Fibroblast of lung (primary cell): ENCODE measurements at regions not wholly inside any gene's neighbourhood (a gene's known extent, or its start where the extent isn't known, plus 50 kb on each side); places are given as distances from the start of the nearest gene placed in this dataset.

Experiments
- DNase-seq, 2 donors: peaks; one replicate each; pipeline versions ENCODE4 v3.0.0 to v3.0.0-alpha.2; 2010; ENCODE audit warnings: low read depth in 2 of 2
- H2AFZ ChIP-seq: 2 replicates; pipeline ENCODE4 v1.5.1; 2012; ENCODE audit warnings: low read length, control low read depth, inconsistent platforms
- H3K27ac ChIP-seq: 2 replicates; pipeline ENCODE4 v1.5.1; 2011; ENCODE audit warnings: low read length, control low read depth; ENCODE audit not compliant: insufficient read depth
- H3K27me3 ChIP-seq: 2 replicates; pipeline ENCODE4 v1.5.1; 2011; ENCODE audit warnings: mild to moderate bottlenecking, low read length; ENCODE audit not compliant: control insufficient read depth, insufficient read depth
- H3K36me3 ChIP-seq: 2 replicates; pipeline ENCODE4 v1.5.1; 2011; ENCODE audit warnings: low read length; ENCODE audit not compliant: control insufficient read depth, insufficient read depth
- H3K4me1 ChIP-seq: 2 replicates; pipeline ENCODE4 v1.5.1; 2011; ENCODE audit warnings: low read length; ENCODE audit not compliant: control insufficient read depth, insufficient read depth; ENCODE audit errors: extremely low read depth
- H3K4me2 ChIP-seq: 2 replicates; pipeline ENCODE4 v1.5.1; 2011; ENCODE audit warnings: low read length, control low read depth; ENCODE audit not compliant: insufficient read depth; ENCODE audit errors: extremely low read depth
- H3K4me3 ChIP-seq, 4 experiments: fragments of 200-600 bp in 1 of 4; sonication (generic) in 1 of 4; replicated peaks in 1 of 4; 2 replicates each; pipeline ENCODE4 v1.5.1; 2011 to 2016; ENCODE audit warnings: low read length in 4 of 4, low read depth in 3 of 4, mild to moderate bottlenecking in 3 of 4, control low read depth in 2 of 4, inconsistent platforms in 1 of 4, mixed read lengths in 1 of 4; ENCODE audit not compliant: insufficient read depth in 1 of 4; ENCODE audit errors: control extremely low read depth in 1 of 4
- H3K79me2 ChIP-seq: 2 replicates; pipeline ENCODE4 v1.5.1; 2012; ENCODE audit warnings: mild to moderate bottlenecking, low read length, inconsistent platforms; ENCODE audit not compliant: control insufficient read depth, insufficient read depth
- H3K9ac ChIP-seq: 2 replicates; pipeline ENCODE4 v1.5.1; 2011; ENCODE audit warnings: mild to moderate bottlenecking, low read length, control low read depth; ENCODE audit not compliant: insufficient read depth
- H3K9me3 ChIP-seq: 2 replicates; pipeline ENCODE4 v1.5.1; 2012; ENCODE audit warnings: low read depth, low read length; ENCODE audit not compliant: control insufficient read depth, insufficient read depth
- H4K20me1 ChIP-seq: 2 replicates; pipeline ENCODE4 v1.5.1; 2011; ENCODE audit warnings: low read length; ENCODE audit not compliant: control insufficient read depth, insufficient read depth; ENCODE audit errors: extremely low read depth
- EZH2 ChIP-seq: IDR thresholded peaks from 2 replicates; pipeline ENCODE4 v1.5.1; 2012; ENCODE audit warnings: low read length, control low read depth, mild to moderate bottlenecking; ENCODE audit errors: missing control alignments
- TF ChIP-seq, protein P1 (sequence below), 2 donors: IDR thresholded peaks in 1 of 2; conservative IDR thresholded peaks in 1 of 2; 1 replicate in 1 of 2; 2 replicates in 1 of 2; pipeline ENCODE4 v1.5.1; 2011 to 2012; ENCODE audit warnings: low read length in 2 of 2, control low read depth in 1 of 2, inconsistent platforms in 1 of 2, low read depth in 1 of 2, mild to moderate bottlenecking in 1 of 2

- no peaks in the 10 kb centered on the region for H3K27me3 ChIP-seq
- DNase-seq = peak in 1 of 2 donors; percentile 70
- no peak overlapping the region for H3K27ac ChIP-seq
- H4K20me1 ChIP-seq = no peaks in the 10 kb centered on the region
- H2AFZ ChIP-seq = no peak overlapping the region
- no peak overlapping the region for H3K4me3 ChIP-seq
- no peak for TF ChIP-seq EZH2
- TF ChIP-seq, protein P1, sequence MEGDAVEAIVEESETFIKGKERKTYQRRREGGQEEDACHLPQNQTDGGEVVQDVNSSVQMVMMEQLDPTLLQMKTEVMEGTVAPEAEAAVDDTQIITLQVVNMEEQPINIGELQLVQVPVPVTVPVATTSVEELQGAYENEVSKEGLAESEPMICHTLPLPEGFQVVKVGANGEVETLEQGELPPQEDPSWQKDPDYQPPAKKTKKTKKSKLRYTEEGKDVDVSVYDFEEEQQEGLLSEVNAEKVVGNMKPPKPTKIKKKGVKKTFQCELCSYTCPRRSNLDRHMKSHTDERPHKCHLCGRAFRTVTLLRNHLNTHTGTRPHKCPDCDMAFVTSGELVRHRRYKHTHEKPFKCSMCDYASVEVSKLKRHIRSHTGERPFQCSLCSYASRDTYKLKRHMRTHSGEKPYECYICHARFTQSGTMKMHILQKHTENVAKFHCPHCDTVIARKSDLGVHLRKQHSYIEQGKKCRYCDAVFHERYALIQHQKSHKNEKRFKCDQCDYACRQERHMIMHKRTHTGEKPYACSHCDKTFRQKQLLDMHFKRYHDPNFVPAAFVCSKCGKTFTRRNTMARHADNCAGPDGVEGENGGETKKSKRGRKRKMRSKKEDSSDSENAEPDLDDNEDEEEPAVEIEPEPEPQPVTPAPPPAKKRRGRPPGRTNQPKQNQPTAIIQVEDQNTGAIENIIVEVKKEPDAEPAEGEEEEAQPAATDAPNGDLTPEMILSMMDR (conservative IDR thresholded peaks at IDR 0.05 in 1 of 2, IDR thresholded peaks at IDR 0.05 in 1 of 2; ENCODE audit: low read depth in 1 of 2, low read length in 2 of 2) = no peak
- no peak overlapping the region for H3K9ac ChIP-seq
- H3K79me2 ChIP-seq = no peaks in the 10 kb centered on the region
- H3K36me3 ChIP-seq = no peaks in the 10 kb centered on the region
- H3K4me1 ChIP-seq = peaks cover 4% of the 10 kb centered on the region
- H3K4me2 ChIP-seq = no peak overlapping the region
- no peaks in the 10 kb centered on the region for H3K9me3 ChIP-seq
Measured at GRCh38 chr12:58764100-58764953, 156.0 kb downstream of the LRIG3 start.

GRCh38 chr12:58765076-58765475 lies 155.2 kb downstream of the LRIG3 start:
- no peak overlapping the region for H3K9ac ChIP-seq
- TF ChIP-seq, protein P1 (conservative IDR thresholded peaks at IDR 0.05 in 1 of 2, IDR thresholded peaks at IDR 0.05 in 1 of 2; ENCODE audit: low read depth in 1 of 2, low read length in 2 of 2) = no peak
- no peak overlapping the region for H2AFZ ChIP-seq
- H3K4me2 ChIP-seq = no peak overlapping the region
- H3K27me3 ChIP-seq = no peaks in the 10 kb centered on the region
- H3K79me2 ChIP-seq = no peaks in the 10 kb centered on the region
- no peak overlapping the region for H3K27ac ChIP-seq
- no peaks in the 10 kb centered on the region for H4K20me1 ChIP-seq
- peaks cover 4% of the 10 kb centered on the region for H3K4me1 ChIP-seq
- H3K36me3 ChIP-seq = no peaks in the 10 kb centered on the region
- H3K9me3 ChIP-seq = no peaks in the 10 kb centered on the region
- H3K4me3 ChIP-seq = no peak overlapping the region
- no peak for DNase-seq

DNA sequence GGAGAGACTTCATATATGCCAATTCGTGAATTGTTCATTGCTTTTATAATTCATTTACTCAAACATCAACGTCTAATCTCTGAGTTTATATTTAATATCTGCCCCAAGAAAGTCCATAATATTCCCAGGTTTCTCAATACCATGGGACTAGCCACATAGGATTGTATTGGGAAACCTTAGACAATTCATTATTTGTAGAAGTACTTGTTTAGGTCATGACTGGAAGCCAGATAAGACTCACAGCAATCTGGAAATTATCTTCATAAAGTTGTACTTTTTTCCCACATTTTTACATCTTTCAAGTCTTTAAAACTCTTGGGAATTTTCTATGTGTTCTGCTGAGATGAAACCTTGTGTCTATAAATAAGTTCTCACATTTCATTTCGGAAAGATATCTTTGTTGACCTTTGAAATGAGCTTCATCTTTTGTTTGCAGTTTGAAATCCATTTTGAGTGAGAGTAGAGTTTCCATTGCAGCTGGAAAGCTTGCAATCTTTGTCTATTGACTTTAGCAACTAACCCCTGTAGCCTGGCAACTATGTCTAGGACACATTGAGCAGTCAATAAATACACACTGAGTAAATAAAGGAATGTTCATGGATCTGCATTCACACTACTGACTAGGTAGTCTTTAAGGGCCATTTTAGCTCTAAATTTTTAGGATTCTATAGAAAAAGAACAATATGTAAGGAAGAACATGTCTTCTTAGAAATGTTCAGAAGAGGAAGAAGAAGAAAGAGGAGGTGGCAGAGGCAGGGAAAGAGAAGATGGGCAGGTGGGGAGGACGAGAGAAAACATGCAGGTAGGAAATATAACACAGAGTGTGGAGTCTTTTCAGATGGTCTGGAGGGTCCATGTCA lies 154.4 kb downstream of the LRIG3 start:
- Histone ChIP-seq H3K4me3 (no peak overlapping the region), H3K79me2 (no peaks in the 10 kb centered on the region), H3K27ac (no peak overlapping the region), H3K4me1 (peaks cover 4% of the 10 kb centered on the region), H4K20me1 (no peaks in the 10 kb centered on the region), H2AFZ (no peak overlapping the region), H3K9me3 (no peaks in the 10 kb centered on the region), H3K36me3 (no peaks in the 10 kb centered on the region), H3K4me2 (no peak overlapping the region), H3K27me3 (no peaks in the 10 kb centered on the region), H3K9ac (no peak overlapping the region)
- DNase-seq = no peak
- TF ChIP-seq EZH2 = no peak
- TF ChIP-seq, protein P1 (conservative IDR thresholded peaks at IDR 0.05 in 1 of 2, IDR thresholded peaks at IDR 0.05 in 1 of 2; ENCODE audit: low read depth in 1 of 2, low read length in 2 of 2) = no peak
